GM12875 (cell line): ENCODE measurements at regions not wholly inside any gene's neighbourhood (a gene's known extent, or its start where the extent isn't known, plus 50 kb on each side); places are given as distances from the start of the nearest gene placed in this dataset.

ENCODE experiments used
- H3K4me3 ChIP-seq: one replicate; pipeline ENCODE4 v1.5.1; 2011; ENCODE audit warnings: low read depth, low read length, control low read depth
- CTCF ChIP-seq: IDR thresholded peaks from 2 replicates; pipeline ENCODE4 v1.5.1; 2011; ENCODE audit warnings: low read depth, mild to moderate bottlenecking, control low read depth, inconsistent platforms, low read length, moderate library complexity, borderline replicate concordance; ENCODE audit not compliant: insufficient read depth

DNA sequence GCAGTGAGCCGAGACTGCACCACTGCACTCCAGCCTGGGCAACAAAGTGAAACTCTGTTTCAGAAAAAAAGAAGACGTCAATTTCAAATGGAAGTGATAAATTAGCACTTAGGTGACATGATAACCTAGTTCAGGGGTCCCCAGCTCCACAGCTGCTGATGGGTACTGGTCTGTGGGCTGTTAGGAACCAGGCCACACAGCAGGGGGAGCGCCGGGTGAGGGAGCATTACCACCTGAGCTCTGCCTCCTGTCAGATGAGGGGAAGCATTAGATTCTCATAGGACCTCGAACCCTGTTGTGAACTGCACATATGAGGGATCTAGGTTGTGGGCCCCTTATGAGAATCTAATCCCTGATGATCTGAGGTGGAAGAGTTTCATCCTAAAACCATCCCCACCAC lies 253.0 kb downstream of the FOXL1 start:
- 0 out of 2 replicates have a peak, but pooled peaks have one; percentile 2 for TF ChIP-seq CTCF
- H3K4me3 ChIP-seq, result no peak overlapping the region

- no peak overlapping the region for H3K4me3 ChIP-seq
- no peak for TF ChIP-seq CTCF
Measured at GRCh38 chr16:86833136-86833535, 254.8 kb downstream of the FOXL1 start.

DNA sequence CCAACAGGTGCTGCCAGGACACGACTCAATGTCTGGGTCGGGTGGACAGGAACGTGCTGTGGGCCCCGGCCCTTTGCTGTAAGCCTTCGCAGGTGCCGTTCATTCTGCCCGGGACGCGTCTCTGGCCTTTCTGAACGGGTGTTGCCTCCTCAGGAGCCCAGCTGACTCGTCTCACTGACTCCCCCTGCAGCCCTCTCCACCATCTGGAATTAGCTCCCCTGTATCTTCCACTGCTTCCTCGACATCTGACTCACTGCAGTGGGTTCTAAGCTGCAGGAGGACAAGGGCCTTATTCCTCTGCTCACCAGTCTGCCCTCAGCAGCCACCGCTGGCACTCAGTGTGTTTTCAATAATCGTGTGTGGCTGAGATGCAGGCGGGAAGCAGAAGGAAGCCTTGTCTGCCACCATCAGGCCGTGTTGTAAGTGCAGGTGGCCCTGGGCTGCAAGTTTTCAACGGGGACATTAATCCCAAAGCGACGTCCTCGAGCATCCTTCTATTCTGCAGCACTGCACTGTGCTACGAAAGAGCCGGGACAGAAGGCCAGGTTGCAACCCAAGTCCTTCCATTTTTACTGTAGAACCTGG lies 256.2 kb downstream of the FOXL1 start:
- no peak overlapping the region for H3K4me3 ChIP-seq
- no peak for TF ChIP-seq CTCF

DNA sequence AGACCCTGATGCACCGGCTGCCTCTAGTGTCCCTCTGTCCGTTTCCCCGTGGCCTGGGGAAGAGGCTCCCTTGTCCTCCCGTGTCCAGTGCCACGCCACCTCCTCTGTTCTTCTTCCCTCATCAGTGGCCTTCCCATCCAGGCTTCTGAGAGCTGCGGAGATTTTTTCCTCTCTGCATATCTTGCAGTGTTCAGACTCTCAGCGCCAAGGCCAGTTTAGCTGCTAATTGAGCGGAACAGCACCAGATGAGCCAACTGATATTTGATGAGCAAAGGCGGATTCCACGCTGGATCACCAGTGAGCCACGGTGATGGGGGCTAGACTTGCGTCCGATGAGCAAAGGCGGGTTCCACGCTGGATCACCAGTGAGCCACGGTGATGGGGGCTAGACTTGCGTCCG lies 257.6 kb downstream of the FOXL1 start:
- TF ChIP-seq CTCF, result no peak

GRCh38 chr16:86836503-86837129 lies 258.3 kb downstream of the FOXL1 start:
- no peak overlapping the region for H3K4me3 ChIP-seq
- TF ChIP-seq CTCF, result no peak

More for the DNA sequence above, 257.6 kb downstream of the FOXL1 start:
- no peak overlapping the region for H3K4me3 ChIP-seq

GRCh38 chr16:86843812-86844211 lies 265.5 kb downstream of the FOXL1 start:
- no peak overlapping the region for H3K4me3 ChIP-seq
- TF ChIP-seq CTCF, result no peak

DNA sequence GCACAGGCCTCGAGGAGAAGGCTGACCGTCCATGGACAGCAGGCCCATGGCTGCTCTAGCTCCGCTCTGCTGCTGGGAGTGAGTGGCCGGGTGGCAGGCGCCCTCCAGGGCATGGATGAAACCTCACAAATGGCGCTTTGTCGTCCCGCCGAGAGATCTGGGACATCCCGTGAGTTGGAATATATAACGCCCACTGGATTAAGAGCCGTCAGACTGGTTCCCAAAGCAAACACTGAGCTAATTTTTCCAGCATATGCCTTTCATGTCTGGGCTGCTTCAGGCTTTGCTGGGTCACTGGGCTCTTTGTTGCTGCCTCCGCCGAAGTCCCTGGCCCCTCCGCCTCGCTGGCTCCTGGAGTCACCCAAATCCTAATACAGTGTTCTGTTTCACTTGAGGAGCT lies 266.3 kb downstream of the FOXL1 start:
- H3K4me3 ChIP-seq, result no peak overlapping the region
- no peak for TF ChIP-seq CTCF
